OCI-LY1 (cell line): ENCODE measurements at regions not wholly inside any gene's neighbourhood (a gene's known extent, or its start where the extent isn't known, plus 50 kb on each side); places are given as distances from the start of the nearest gene placed in this dataset.

ENCODE experiments used
- H2AFZ ChIP-seq: fragments of 200-600 bp; sonication (generic), shearing (Covaris generic); 2 replicates; pipeline ENCODE4 v1.6.0; 2014; ENCODE audit warnings: antibody characterized with exemption, mild to moderate bottlenecking, low read length
- H3F3A ChIP-seq: fragments of 200-600 bp; sonication (generic), shearing (Covaris generic); 2 replicates; pipeline ENCODE4 v1.6.0; 2014; ENCODE audit warnings: mild to moderate bottlenecking, antibody characterized with exemption, low read length, moderate library complexity; ENCODE audit not compliant: insufficient read depth
- H3K27ac ChIP-seq: fragments of 200-600 bp; sonication (generic); 2 replicates; pipeline ENCODE4 v1.5.1; 2014; ENCODE audit warnings: low read length, mixed run types, mild to moderate bottlenecking, low read depth; ENCODE audit not compliant: poor library complexity, severe bottlenecking
- H3K27me3 ChIP-seq: fragments of 200-600 bp; sonication (generic); 2 replicates; pipeline ENCODE4 v1.6.0; 2014; ENCODE audit warnings: antibody characterized with exemption, mild to moderate bottlenecking, low read length, moderate library complexity; ENCODE audit not compliant: insufficient read depth
- H3K36me3 ChIP-seq: fragments of 200-600 bp; sonication (generic); 2 replicates; pipeline ENCODE4 v1.6.1; 2014; ENCODE audit warnings: mild to moderate bottlenecking, antibody characterized with exemption, low read length, moderate library complexity, mixed read lengths; ENCODE audit not compliant: insufficient read depth
- H3K4me1 ChIP-seq: fragments of 200-600 bp; sonication (generic); 2 replicates; pipeline ENCODE4 v1.5.1; 2014; ENCODE audit warnings: mild to moderate bottlenecking, low read length, moderate library complexity; ENCODE audit not compliant: insufficient read depth, severe bottlenecking
- H3K4me2 ChIP-seq: fragments of 200-600 bp; sonication (generic), shearing (Covaris generic); 2 replicates; pipeline ENCODE4 v1.6.1; 2014; ENCODE audit warnings: low read length
- H3K4me3 ChIP-seq: fragments of 200-600 bp; sonication (generic); 2 replicates; pipeline ENCODE4 v1.5.1; 2014; ENCODE audit warnings: low read length, low read depth, mild to moderate bottlenecking, mixed read lengths; ENCODE audit not compliant: poor library complexity, severe bottlenecking
- H3K79me2 ChIP-seq: fragments of 200-600 bp; shearing (Covaris generic); 2 replicates; pipeline ENCODE4 v1.6.1; 2016; ENCODE audit warnings: mixed run types, low read length, mixed read lengths; ENCODE audit not compliant: insufficient read depth
- H3K9ac ChIP-seq: fragments of 200-600 bp; sonication (generic), shearing (Covaris generic); 2 replicates; pipeline ENCODE4 v1.6.1; 2014; ENCODE audit warnings: mild to moderate bottlenecking, low read length, mixed read lengths
- H3K9me2 ChIP-seq: fragments of 200-600 bp; sonication (generic), shearing (Covaris generic); 2 replicates; pipeline ENCODE4 v1.6.1; 2014; ENCODE audit warnings: low read depth, mild to moderate bottlenecking, low read length, mixed read lengths
- H3K9me3 ChIP-seq: fragments of 200-600 bp; shearing (Covaris generic); 2 replicates; pipeline ENCODE4 v1.6.1; 2014; ENCODE audit warnings: low read length, mixed read lengths
- H4K20me1 ChIP-seq: fragments of 200-600 bp; sonication (generic), shearing (Covaris generic); 2 replicates; pipeline ENCODE4 v1.6.0; 2016; ENCODE audit warnings: mild to moderate bottlenecking, low read length; ENCODE audit not compliant: insufficient read depth
- EZH2 ChIP-seq: fragments of 200-600 bp; sonication (generic), shearing (Covaris generic); IDR thresholded peaks from 2 replicates; pipeline ENCODE4 v1.8.0; 2017; ENCODE audit warnings: borderline replicate concordance, mixed run types, mild to moderate bottlenecking, antibody characterized with exemption, low read length, moderate library complexity, mixed read lengths
- TF ChIP-seq, protein P1 (sequence below): fragments of 200-600 bp; sonication (generic), shearing (Covaris generic); IDR thresholded peaks from 2 replicates; pipeline ENCODE4 v1.5.1; 2017; ENCODE audit warnings: mild to moderate bottlenecking, antibody characterized with exemption, low read length, moderate library complexity, mixed read lengths

DNA sequence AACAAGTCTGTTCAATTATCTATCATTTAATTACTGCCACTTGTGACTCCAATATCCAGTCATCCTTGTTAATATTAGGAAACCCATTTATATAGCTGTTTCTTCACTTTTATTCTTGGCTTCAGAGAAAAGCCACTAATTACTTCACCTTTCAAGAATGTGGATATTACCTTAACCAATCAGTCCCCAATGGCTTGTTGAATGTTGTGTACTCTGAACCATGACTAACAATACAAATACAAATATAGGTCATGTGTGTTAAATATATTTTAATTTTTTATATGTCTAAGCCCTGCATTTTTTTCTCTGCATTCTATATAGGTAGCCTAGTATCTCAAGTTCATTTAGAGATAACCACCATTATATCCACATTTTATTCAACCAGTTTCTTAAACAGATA, 1513.4 kb upstream of the AGA start:
- no peaks in the 10 kb centered on the region for H3K9me2 ChIP-seq
- H2AFZ ChIP-seq, result no peak overlapping the region
- TF ChIP-seq, protein P1, sequence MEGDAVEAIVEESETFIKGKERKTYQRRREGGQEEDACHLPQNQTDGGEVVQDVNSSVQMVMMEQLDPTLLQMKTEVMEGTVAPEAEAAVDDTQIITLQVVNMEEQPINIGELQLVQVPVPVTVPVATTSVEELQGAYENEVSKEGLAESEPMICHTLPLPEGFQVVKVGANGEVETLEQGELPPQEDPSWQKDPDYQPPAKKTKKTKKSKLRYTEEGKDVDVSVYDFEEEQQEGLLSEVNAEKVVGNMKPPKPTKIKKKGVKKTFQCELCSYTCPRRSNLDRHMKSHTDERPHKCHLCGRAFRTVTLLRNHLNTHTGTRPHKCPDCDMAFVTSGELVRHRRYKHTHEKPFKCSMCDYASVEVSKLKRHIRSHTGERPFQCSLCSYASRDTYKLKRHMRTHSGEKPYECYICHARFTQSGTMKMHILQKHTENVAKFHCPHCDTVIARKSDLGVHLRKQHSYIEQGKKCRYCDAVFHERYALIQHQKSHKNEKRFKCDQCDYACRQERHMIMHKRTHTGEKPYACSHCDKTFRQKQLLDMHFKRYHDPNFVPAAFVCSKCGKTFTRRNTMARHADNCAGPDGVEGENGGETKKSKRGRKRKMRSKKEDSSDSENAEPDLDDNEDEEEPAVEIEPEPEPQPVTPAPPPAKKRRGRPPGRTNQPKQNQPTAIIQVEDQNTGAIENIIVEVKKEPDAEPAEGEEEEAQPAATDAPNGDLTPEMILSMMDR, result no peak
- TF ChIP-seq EZH2, result no peak
- H3K36me3 ChIP-seq, result no peaks in the 10 kb centered on the region
- no peak overlapping the region for H3K27ac ChIP-seq
- no peak overlapping the region for H3K9ac ChIP-seq
- H3K4me2 ChIP-seq, result no peak overlapping the region
- no peaks in the 10 kb centered on the region for H3F3A ChIP-seq
- H3K27me3 ChIP-seq, result no peaks in the 10 kb centered on the region
- no peaks in the 10 kb centered on the region for H3K79me2 ChIP-seq
- no peak overlapping the region for H3K4me3 ChIP-seq
- no peaks in the 10 kb centered on the region for H4K20me1 ChIP-seq
- no peaks in the 10 kb centered on the region for H3K9me3 ChIP-seq
- H3K4me1 ChIP-seq, result no peaks in the 10 kb centered on the region

DNA sequence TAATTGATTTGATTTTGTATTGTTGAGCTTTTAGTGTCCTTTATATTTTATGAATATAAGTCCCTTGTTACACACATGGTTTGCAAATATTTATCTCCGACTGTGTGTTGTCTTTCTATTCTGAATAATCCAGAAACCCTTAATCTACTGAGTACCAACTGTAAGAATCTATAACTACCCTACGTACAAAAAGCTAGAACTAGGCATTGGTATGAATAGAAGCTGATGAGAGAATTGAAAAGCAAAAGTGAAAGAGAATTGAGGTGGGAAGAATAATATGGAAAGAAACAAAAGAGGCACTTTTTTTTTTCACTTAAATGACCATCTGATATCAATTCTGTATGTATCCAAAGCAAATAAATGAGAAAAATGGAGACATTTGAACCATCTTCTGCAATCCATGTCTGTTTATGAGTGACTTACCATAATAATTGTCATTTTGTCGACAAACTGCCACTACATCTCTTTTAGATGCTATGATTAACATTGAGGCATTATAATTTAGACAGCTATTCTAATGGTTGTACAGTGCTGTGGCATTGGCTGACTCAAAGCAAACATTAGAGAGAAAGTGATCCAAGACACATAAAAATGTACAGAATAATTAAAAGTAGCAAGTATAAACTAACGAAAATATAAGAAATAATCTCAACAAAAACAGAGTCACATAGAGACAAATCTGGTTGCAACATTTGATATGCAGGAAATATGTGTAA, 1516.6 kb upstream of the AGA start:
- Histone ChIP-seq H3K9me2 (no peaks in the 10 kb centered on the region), H3K79me2 (no peaks in the 10 kb centered on the region), H2AFZ (no peak overlapping the region), H3K27me3 (no peaks in the 10 kb centered on the region), H3K4me2 (no peak overlapping the region), H3K9me3 (no peaks in the 10 kb centered on the region), H3K27ac (no peak overlapping the region), H3F3A (no peaks in the 10 kb centered on the region), H4K20me1 (no peaks in the 10 kb centered on the region), H3K36me3 (no peaks in the 10 kb centered on the region), H3K4me3 (no peak overlapping the region), H3K9ac (no peak overlapping the region), H3K4me1 (no peaks in the 10 kb centered on the region)
- no peak for TF ChIP-seq EZH2
- TF ChIP-seq, protein P1, result no peak

DNA sequence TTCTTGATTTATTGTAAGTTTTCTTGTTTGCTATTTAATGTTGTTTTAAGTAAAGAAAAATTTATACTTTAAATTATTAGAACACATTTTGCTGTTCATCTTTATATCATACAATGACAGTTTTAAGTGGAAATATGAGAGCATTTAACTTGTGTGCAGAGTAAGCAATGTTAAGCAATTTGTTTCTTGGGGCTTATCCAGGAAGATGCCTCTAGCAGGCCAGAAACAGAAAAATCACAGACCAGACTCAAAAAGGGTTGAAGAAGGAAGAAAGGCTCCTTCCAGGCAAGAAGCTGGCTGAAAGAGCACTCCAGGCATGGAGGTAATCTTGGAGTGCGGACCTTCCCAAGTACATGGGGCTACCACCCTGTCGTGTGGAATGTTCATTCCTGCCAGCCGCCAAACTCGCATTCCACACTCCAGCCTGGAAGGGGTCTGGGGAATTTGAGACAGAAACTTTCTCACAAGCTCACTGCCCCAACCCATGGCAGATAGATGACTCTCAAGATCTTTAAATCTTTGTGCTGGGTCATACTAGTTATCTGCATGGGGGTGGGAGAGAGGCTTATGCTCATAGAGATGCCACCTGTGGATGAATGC, 1521.3 kb upstream of the AGA start:
- Histone ChIP-seq H3K4me2 (no peak overlapping the region), H3K9me3 (no peaks in the 10 kb centered on the region), H3K9me2 (no peaks in the 10 kb centered on the region), H3K27ac (no peak overlapping the region), H3K79me2 (no peaks in the 10 kb centered on the region), H3K27me3 (no peaks in the 10 kb centered on the region), H3K9ac (no peak overlapping the region), H3K4me1 (no peaks in the 10 kb centered on the region), H3F3A (no peaks in the 10 kb centered on the region), H3K4me3 (no peak overlapping the region), H4K20me1 (no peaks in the 10 kb centered on the region), H2AFZ (no peak overlapping the region), H3K36me3 (no peaks in the 10 kb centered on the region)
- TF ChIP-seq, protein P1, result no peak
- TF ChIP-seq EZH2, result no peak
